Testis (tissue), 2 donors: ENCODE measurements at regions not wholly inside any gene's neighbourhood (a gene's known extent, or its start where the extent isn't known, plus 50 kb on each side); places are given as distances from the start of the nearest gene placed in this dataset.
A peak's percentile ranks its signal among the peaks of the same experiment; 100 is the strongest.

Experiments
- POLR2A ChIP-seq: fragments of 450-650 bp; IDR thresholded peaks from one replicate; pipeline ENCODE4 v1.6.1; 2017; ENCODE audit warnings: antibody characterized with exemption, mild to moderate bottlenecking, moderate library complexity
- TF ChIP-seq, protein P1 (sequence below), 3 experiments: fragments of 450-650 bp in 2 of 3; fragments of 200-600 bp in 1 of 3; sonication (generic) in 1 of 3; IDR thresholded peaks; one replicate each; pipeline ENCODE4 v1.5.1; 2016 to 2019; ENCODE audit warnings: antibody characterized with exemption in 3 of 3, mild to moderate bottlenecking in 2 of 3, moderate library complexity in 1 of 3

DNA sequence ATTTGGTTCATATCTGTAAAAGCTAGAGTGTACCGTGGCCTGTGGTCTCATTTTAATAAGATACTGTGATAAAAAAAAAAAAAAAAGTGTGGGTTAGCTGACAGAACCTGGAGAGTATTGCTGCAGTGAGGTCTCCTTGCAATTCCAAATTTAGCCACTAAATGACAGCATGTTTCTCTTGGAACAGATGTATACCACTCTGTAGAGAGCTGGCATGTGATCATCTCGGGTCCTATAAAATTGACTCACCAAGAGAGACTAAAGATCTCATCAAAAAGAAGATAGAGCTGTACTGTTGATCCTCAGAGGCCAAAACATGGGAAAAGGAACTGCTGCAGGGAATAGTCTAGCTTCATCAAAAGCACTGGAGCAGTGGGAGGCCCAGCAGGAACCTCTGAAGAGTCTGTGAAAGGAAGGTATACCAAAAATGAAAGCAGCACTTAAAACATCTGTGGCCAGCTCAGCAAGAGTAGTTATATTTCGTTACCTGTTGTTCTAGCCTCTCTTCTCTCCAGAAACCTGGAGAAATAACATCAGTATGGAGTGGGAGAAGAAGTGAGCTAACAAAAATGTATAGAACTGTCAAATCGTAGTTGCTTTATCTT lies 826.8 kb downstream of the EFNA5 start:
- TF ChIP-seq, protein P1, sequence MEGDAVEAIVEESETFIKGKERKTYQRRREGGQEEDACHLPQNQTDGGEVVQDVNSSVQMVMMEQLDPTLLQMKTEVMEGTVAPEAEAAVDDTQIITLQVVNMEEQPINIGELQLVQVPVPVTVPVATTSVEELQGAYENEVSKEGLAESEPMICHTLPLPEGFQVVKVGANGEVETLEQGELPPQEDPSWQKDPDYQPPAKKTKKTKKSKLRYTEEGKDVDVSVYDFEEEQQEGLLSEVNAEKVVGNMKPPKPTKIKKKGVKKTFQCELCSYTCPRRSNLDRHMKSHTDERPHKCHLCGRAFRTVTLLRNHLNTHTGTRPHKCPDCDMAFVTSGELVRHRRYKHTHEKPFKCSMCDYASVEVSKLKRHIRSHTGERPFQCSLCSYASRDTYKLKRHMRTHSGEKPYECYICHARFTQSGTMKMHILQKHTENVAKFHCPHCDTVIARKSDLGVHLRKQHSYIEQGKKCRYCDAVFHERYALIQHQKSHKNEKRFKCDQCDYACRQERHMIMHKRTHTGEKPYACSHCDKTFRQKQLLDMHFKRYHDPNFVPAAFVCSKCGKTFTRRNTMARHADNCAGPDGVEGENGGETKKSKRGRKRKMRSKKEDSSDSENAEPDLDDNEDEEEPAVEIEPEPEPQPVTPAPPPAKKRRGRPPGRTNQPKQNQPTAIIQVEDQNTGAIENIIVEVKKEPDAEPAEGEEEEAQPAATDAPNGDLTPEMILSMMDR (IDR thresholded peaks at IDR 0.05): peak in 2 of 3 experiments; percentile 12 to 29
- TF ChIP-seq POLR2A: no peak
